ENCODE measurements at regions not wholly inside any gene's neighbourhood (a gene's known extent, or its start where the extent isn't known, plus 50 kb on each side); places are given as distances from the start of the nearest gene placed in this dataset.
A peak's percentile ranks its signal among the peaks of the same experiment; 100 is the strongest.
"Not testable (repeated sequence)": the region's sequence is repeated elsewhere in the genome, so short reads cannot be mapped to it uniquely, and the experiment has no call there.

DNA sequence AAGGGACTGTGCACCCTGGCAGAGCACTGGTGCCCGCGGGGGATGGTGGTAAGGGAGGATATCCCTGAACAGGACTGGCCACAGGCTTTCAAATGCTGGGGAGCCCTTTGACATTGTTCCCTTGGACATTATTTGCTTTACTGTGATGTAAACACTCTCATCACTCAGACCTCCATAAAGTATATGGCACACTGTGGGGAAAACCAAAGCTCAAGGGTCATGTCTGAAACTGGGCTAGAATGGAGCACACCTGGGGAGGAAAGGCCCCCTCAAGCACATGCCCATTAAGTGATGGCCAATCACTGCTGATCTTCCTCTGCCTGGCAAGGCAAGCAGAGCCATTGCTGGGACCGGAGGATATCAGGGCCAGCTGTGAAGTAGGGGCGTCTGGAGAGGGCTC is 60.9 kb upstream of the TENM4 start:
- H3K36me3 ChIP-seq (ENCODE audit: insufficient read depth, insufficient read length, low read length) = no peaks in the 10 kb centered on the region
- H3K4me1 ChIP-seq (ENCODE audit: insufficient read depth, insufficient read length) = no peaks in the 10 kb centered on the region
- DNase-seq (ENCODE audit: low read depth, low spot score) = no peak
- no peaks in the 10 kb centered on the region for H3K9me3 ChIP-seq (ENCODE audit: insufficient read depth, low read length)
- H3K27me3 ChIP-seq (ENCODE audit: insufficient read depth, insufficient read length) = no peaks in the 10 kb centered on the region
- H3K9ac ChIP-seq (ENCODE audit: insufficient read length, low read depth) = no peak overlapping the region
- H3K4me3 ChIP-seq (ENCODE audit: insufficient read length, low read depth) = no peak overlapping the region
- TF ChIP-seq YY1 (IDR thresholded peaks at IDR 0.05; ENCODE audit: insufficient read depth, insufficient read length) (no peak), ZNF274 (IDR thresholded peaks at IDR 0.05; ENCODE audit: low read depth, low read length) (no peak), SUZ12 (IDR thresholded peaks at IDR 0.05; ENCODE audit: extremely low read depth, insufficient read depth, insufficient read length) (no peak)

DNA sequence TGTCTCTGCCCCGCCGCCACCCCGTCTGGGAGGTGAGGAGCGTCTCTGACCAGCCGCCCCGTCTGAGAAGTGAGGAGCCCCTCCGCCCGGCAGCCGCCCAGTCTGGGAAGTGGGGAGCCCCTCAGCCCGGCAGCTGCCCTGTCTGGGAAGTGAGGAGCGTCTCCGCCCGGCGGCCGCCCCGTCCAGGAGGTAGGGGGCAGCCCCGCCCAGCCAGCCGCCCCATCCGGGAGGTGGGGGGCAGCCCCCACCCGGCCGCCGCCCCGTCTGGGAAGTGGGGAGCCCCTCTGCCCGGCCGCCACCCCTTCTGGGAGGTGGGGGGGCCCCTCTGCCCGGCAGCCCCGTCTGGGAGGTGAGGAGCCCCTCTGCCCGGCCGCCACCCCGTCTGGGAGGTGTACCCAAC is 59.1 kb upstream of the TENM4 start:
- H3K9ac ChIP-seq (ENCODE audit: insufficient read length, low read depth); H3K27me3 ChIP-seq (ENCODE audit: insufficient read depth, insufficient read length); H3K36me3 ChIP-seq (ENCODE audit: insufficient read depth, insufficient read length, low read length); DNase-seq (ENCODE audit: low read depth, low spot score); H3K4me3 ChIP-seq (ENCODE audit: insufficient read length, low read depth); H3K9me3 ChIP-seq (ENCODE audit: insufficient read depth, low read length); H3K4me1 ChIP-seq (ENCODE audit: insufficient read depth, insufficient read length): not testable (repeated sequence)

DNA sequence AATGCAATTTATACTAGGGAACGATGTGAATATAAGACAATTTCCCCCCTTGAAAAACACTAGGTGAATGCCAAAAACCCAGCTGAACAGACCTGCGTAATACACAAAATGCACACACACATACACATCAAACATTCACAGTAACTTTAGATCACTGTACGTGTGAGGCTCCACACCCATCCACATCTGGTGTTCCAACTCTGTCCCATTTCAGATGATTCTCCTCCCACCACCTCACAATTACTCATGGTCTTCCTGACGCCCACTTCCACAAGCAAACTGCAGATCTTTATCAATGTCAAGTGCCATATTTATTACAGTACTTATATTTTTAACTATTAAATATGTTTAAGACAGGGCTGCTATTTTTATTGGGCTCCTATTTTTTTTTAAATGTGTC is 57.8 kb upstream of the TENM4 start:
- no peaks in the 10 kb centered on the region for H3K27me3 ChIP-seq (ENCODE audit: insufficient read depth, insufficient read length)
- H3K9ac ChIP-seq (ENCODE audit: insufficient read length, low read depth) = no peak overlapping the region
- H3K4me1 ChIP-seq (ENCODE audit: insufficient read depth, insufficient read length) = no peaks in the 10 kb centered on the region
- DNase-seq (ENCODE audit: low read depth, low spot score) = no peak
- H3K9me3 ChIP-seq (ENCODE audit: insufficient read depth, low read length) = no peaks in the 10 kb centered on the region
- TF ChIP-seq YY1 (IDR thresholded peaks at IDR 0.05; ENCODE audit: insufficient read depth, insufficient read length) (no peak), SUZ12 (IDR thresholded peaks at IDR 0.05; ENCODE audit: extremely low read depth, insufficient read depth, insufficient read length) (no peak), ZNF274 (IDR thresholded peaks at IDR 0.05; ENCODE audit: low read depth, low read length) (no peak)
- no peak overlapping the region for H3K4me3 ChIP-seq (ENCODE audit: insufficient read length, low read depth)
- H3K36me3 ChIP-seq (ENCODE audit: insufficient read depth, insufficient read length, low read length) = no peaks in the 10 kb centered on the region

DNA sequence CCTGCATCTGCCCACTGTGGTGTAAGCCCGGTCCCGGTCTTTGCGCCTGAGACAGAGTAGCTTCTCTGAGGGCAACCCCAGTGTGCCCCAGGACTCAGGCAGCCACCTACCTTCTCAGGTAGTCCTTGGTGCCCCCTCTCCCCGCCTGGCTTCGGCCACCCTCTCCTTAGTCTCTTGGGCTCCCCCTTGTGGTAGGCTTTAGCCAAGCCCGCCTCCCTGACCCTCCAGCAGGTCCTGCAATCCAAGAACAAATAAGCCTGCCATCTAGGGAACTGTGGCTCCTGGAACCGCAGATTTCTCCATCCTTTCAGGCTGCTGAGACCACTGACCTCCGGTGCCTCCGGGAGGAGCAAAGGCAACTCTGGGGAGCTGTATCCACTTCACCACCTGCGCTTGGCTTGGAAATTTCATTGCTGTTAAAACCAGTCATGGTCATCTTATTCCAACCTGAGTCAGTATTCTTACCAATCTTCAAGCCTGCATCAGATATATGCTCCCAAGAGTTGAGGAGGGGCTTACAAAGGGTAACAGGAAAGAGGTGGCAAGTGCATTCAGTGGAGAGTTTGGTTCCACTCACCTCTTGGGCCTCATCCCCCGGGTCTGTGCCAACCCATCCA is 52.8 kb upstream of the TENM4 start:
- DNase-seq (ENCODE audit: low read depth, low spot score) = peak; percentile 83
- no peak overlapping the region for H3K4me3 ChIP-seq (ENCODE audit: insufficient read length, low read depth)
- no peaks in the 10 kb centered on the region for H3K9me3 ChIP-seq (ENCODE audit: insufficient read depth, low read length)
- H3K4me1 ChIP-seq (ENCODE audit: insufficient read depth, insufficient read length) = no peaks in the 10 kb centered on the region
- no peaks in the 10 kb centered on the region for H3K36me3 ChIP-seq (ENCODE audit: insufficient read depth, insufficient read length, low read length)
- peaks cover 5% of the 10 kb centered on the region for H3K27me3 ChIP-seq (ENCODE audit: insufficient read depth, insufficient read length)
- TF ChIP-seq SUZ12 (IDR thresholded peaks at IDR 0.05; ENCODE audit: extremely low read depth, insufficient read depth, insufficient read length) (no peak), YY1 (IDR thresholded peaks at IDR 0.05; ENCODE audit: insufficient read depth, insufficient read length) (no peak), ZNF274 (IDR thresholded peaks at IDR 0.05; ENCODE audit: low read depth, low read length) (no peak)
- H3K9ac ChIP-seq (ENCODE audit: insufficient read length, low read depth) = no peak overlapping the region

DNA sequence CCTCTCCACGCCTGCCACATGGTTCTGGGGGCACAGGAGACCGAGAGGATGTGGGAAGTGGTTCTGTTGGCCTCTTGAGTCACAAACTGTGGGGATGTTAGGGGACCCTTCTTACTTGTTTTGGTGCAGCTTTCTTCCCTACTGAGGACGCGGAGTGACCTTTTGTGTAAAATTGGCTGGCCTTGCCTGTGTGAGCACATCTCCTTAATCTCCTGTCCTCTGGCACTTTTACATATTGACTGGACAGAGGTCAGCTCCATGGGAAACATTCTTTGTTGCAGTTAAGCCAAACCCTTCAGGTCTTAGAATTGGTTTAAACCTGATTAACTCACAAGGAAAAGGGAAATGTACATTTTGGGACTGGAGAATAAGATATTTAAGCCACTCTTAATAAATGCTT is 51.2 kb upstream of the TENM4 start:
- no peak overlapping the region for H3K9ac ChIP-seq (ENCODE audit: insufficient read length, low read depth)
- TF ChIP-seq ZNF274 (IDR thresholded peaks at IDR 0.05; ENCODE audit: low read depth, low read length) (no peak), YY1 (IDR thresholded peaks at IDR 0.05; ENCODE audit: insufficient read depth, insufficient read length) (no peak), SUZ12 (IDR thresholded peaks at IDR 0.05; ENCODE audit: extremely low read depth, insufficient read depth, insufficient read length) (no peak)
- H3K36me3 ChIP-seq (ENCODE audit: insufficient read depth, insufficient read length, low read length) = no peaks in the 10 kb centered on the region
- peaks cover 5% of the 10 kb centered on the region for H3K27me3 ChIP-seq (ENCODE audit: insufficient read depth, insufficient read length)
- H3K4me1 ChIP-seq (ENCODE audit: insufficient read depth, insufficient read length) = no peaks in the 10 kb centered on the region
- H3K9me3 ChIP-seq (ENCODE audit: insufficient read depth, low read length) = no peaks in the 10 kb centered on the region
- DNase-seq (ENCODE audit: low read depth, low spot score) = no peak
- H3K4me3 ChIP-seq (ENCODE audit: insufficient read length, low read depth) = no peak overlapping the region
